Parathyroid adenoma (tissue), 2 donors: ENCODE measurements at regions not wholly inside any gene's neighbourhood (a gene's known extent, or its start where the extent isn't known, plus 50 kb on each side); places are given as distances from the start of the nearest gene placed in this dataset.

ENCODE experiments used
- H2AFZ ChIP-seq: fragments of 300-600 bp; sonication (generic); one replicate; pipeline ENCODE4 v1.7.0; 2017; ENCODE audit warnings: antibody characterized with exemption, mild to moderate bottlenecking
- H3K27ac ChIP-seq: fragments of 300-600 bp; sonication (generic); one replicate; pipeline ENCODE4 v1.7.0; 2017
- H3K27me3 ChIP-seq: fragments of 300-600 bp; sonication (generic); one replicate; pipeline ENCODE4 v1.7.0; 2017; ENCODE audit warnings: low read length; ENCODE audit not compliant: control insufficient read depth, insufficient read depth
- H3K36me3 ChIP-seq: fragments of 300-600 bp; sonication (generic); one replicate; pipeline ENCODE4 v1.7.0; 2017; ENCODE audit warnings: low read length; ENCODE audit not compliant: control insufficient read depth, insufficient read depth
- H3K4me1 ChIP-seq: fragments of 300-600 bp; sonication (generic); one replicate; pipeline ENCODE4 v1.7.0; 2017; ENCODE audit warnings: control low read depth
- H3K4me2 ChIP-seq: fragments of 300-600 bp; sonication (generic); one replicate; pipeline ENCODE4 v1.7.0; 2017; ENCODE audit warnings: low read length
- H3K4me3 ChIP-seq: fragments of 300-600 bp; sonication (generic); one replicate; pipeline ENCODE4 v1.7.0; 2017; ENCODE audit warnings: low read depth, low read length
- H3K79me2 ChIP-seq: fragments of 300-600 bp; sonication (generic); one replicate; pipeline ENCODE4 v1.7.0; 2017; ENCODE audit warnings: control low read depth
- H3K9ac ChIP-seq: fragments of 300-600 bp; sonication (generic); one replicate; pipeline ENCODE4 v1.7.0; 2017; ENCODE audit warnings: mild to moderate bottlenecking
- H3K9me3 ChIP-seq: fragments of 300-600 bp; sonication (generic); one replicate; pipeline ENCODE4 v1.7.0; 2017; ENCODE audit warnings: low read length; ENCODE audit not compliant: control insufficient read depth
- TF ChIP-seq, protein P1 (sequence below): fragments of 300-600 bp; sonication (generic); IDR thresholded peaks from one replicate; pipeline ENCODE4 v1.7.0; 2017; ENCODE audit warnings: antibody characterized with exemption, mild to moderate bottlenecking
- donor health status: primary hyperparathyroidism.

DNA sequence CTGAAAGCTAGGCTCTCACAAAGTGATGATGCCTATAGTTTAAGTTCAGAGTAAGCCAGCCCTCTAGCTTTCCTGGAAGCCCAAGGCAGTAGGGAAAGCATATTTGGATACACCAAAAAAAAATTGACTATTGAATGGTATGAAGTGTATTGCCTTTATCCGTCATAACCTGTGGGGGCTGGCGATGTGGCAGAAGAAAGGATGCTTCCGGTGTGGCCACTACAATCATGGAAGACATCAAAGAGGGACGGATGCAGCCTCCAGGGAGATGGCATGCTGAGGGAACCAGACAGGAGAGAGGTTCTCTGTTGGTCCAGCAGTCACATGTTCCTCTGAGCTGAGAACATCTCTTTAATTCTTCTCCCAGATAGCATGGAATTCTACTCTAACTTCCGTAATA, 170.3 kb downstream of the TMEM18 start:
- Histone ChIP-seq H3K79me2 (no peaks in the 10 kb centered on the region), H3K9ac (no peak overlapping the region)
- TF ChIP-seq, protein P1, sequence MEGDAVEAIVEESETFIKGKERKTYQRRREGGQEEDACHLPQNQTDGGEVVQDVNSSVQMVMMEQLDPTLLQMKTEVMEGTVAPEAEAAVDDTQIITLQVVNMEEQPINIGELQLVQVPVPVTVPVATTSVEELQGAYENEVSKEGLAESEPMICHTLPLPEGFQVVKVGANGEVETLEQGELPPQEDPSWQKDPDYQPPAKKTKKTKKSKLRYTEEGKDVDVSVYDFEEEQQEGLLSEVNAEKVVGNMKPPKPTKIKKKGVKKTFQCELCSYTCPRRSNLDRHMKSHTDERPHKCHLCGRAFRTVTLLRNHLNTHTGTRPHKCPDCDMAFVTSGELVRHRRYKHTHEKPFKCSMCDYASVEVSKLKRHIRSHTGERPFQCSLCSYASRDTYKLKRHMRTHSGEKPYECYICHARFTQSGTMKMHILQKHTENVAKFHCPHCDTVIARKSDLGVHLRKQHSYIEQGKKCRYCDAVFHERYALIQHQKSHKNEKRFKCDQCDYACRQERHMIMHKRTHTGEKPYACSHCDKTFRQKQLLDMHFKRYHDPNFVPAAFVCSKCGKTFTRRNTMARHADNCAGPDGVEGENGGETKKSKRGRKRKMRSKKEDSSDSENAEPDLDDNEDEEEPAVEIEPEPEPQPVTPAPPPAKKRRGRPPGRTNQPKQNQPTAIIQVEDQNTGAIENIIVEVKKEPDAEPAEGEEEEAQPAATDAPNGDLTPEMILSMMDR = no peak

DNA sequence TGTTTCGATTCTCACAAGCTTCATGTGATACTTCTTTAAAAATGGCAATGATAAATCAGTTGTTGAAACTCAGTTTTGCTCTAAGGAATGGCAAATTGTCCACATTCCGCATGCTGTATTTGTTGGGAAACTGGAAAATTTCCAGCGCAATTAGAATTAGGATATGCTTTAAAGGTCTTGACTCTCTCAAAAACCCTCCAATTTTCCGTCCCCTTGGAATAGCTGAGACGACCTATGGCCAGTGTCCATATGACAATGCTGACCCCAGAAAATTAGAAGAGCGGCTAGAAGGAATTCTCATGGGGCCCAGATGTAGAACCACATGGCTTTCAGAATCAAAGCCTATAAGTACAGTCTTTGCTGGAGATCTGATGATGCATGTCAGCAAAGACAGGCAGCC, 170.8 kb downstream of the TMEM18 start:
- Histone ChIP-seq H3K27me3 (no peaks in the 10 kb centered on the region), H3K27ac (no peak overlapping the region), H2AFZ (no peak overlapping the region), H3K79me2 (no peaks in the 10 kb centered on the region), H3K9ac (no peak overlapping the region), H3K36me3 (no peaks in the 10 kb centered on the region), H3K4me3 (no peak overlapping the region), H3K4me2 (no peak overlapping the region), H3K4me1 (no peaks in the 10 kb centered on the region), H3K9me3 (no peaks in the 10 kb centered on the region)
- TF ChIP-seq, protein P1 = no peak

More for the DNA sequence above, 170.3 kb downstream of the TMEM18 start:
- Histone ChIP-seq H3K27me3 (no peaks in the 10 kb centered on the region), H3K4me2 (no peak overlapping the region), H3K4me1 (no peaks in the 10 kb centered on the region), H2AFZ (no peak overlapping the region), H3K27ac (no peak overlapping the region), H3K36me3 (no peaks in the 10 kb centered on the region), H3K9me3 (no peaks in the 10 kb centered on the region), H3K4me3 (no peak overlapping the region)

DNA sequence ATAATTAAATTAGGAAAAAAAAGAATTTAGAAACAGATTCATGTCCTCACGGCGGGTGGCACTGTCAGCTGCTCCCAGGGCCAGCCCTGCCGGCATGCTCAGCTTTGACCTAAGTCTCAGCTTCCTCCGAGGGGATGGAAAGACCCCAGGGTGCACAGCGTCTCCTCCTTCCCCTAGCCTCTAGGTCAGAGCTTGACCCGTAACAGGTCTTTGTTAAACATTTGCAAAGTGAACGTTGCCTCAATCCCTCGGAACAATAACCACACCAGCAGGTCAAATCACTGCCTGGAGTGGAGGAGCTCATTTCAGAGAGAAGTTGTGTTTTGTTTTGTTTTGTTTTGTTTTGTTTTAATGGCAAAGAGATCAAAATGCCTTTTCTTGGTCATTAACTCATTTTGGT, 171.3 kb downstream of the TMEM18 start:
- no peaks in the 10 kb centered on the region for H3K9me3 ChIP-seq
- no peak overlapping the region for H3K4me2 ChIP-seq
- no peaks in the 10 kb centered on the region for H3K27me3 ChIP-seq
- no peak overlapping the region for H3K9ac ChIP-seq
- no peak overlapping the region for H2AFZ ChIP-seq
- TF ChIP-seq, protein P1 = no peak
- H3K79me2 ChIP-seq = no peaks in the 10 kb centered on the region
- no peak overlapping the region for H3K27ac ChIP-seq
- no peak overlapping the region for H3K4me3 ChIP-seq
- no peaks in the 10 kb centered on the region for H3K36me3 ChIP-seq
- H3K4me1 ChIP-seq = no peaks in the 10 kb centered on the region

DNA sequence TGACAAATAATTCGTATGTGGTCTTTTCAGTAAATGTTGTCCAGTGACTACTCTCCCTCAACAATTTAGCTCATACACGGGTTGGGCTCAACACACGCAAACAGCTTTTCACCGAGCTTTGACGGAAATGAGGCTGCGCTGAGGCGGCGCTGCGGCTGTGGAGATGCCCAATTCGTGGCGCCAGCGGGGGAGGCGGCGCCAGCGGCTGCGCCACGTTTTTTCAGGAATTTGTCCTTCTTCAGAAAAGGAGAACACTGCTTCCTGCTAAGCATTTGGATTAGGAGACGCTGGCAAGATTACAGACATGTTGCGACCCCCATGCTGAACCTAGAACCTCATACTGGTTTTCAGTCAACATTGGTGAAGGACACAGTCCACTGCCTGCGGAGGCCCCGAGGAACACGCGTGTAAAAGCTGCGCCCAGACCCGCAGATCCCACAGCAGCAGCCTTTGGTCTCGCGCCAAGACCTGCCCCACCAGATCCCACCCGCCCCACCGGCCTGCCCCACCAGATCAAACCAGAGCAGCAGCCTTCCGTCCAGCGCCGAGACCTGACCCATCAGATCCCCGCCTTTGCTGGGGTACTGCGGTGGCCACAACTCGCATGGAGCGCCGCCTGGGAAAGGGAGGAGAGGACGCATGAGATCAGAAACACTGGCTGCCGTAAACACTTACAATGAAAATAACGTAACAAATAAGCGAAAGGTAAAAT, 173.8 kb downstream of the TMEM18 start:
- Histone ChIP-seq H3K4me1 (no peaks in the 10 kb centered on the region), H3K4me3 (no peak overlapping the region), H3K27ac (no peak overlapping the region), H3K4me2 (no peak overlapping the region), H3K36me3 (no peaks in the 10 kb centered on the region), H3K9ac (no peak overlapping the region), H3K27me3 (no peaks in the 10 kb centered on the region), H3K9me3 (no peaks in the 10 kb centered on the region), H2AFZ (no peak overlapping the region), H3K79me2 (no peaks in the 10 kb centered on the region)
- TF ChIP-seq, protein P1 = no peak

DNA sequence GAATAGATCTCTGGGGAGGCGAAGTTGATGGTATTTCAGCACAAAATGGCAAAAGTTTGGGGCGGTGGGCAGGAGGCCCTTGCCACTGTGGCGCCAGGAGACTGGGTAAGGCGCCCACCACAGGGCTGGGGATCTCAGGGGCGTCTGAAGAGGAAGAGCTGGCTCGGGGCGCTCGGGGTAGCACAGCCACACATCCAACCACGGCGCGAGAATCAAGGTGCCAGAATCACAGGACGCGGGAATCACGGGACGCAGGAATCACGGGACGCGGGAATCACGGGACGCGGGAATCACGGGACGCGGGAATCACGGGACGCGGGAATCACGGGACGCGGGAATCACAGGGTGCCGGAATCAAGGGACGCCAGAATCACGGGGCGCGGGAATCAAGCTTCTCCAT, 174.4 kb downstream of the TMEM18 start:
- no peaks in the 10 kb centered on the region for H3K4me1 ChIP-seq
- TF ChIP-seq, protein P1 = no peak

More for the DNA sequence above, 174.4 kb downstream of the TMEM18 start:
- H3K4me3 ChIP-seq = no peak overlapping the region
- no peak overlapping the region for H2AFZ ChIP-seq
- H3K36me3 ChIP-seq = no peaks in the 10 kb centered on the region
- H3K79me2 ChIP-seq = no peaks in the 10 kb centered on the region
- no peaks in the 10 kb centered on the region for H3K9me3 ChIP-seq
- H3K4me2 ChIP-seq = no peak overlapping the region
- H3K27me3 ChIP-seq = no peaks in the 10 kb centered on the region
- H3K27ac ChIP-seq = no peak overlapping the region
- no peak overlapping the region for H3K9ac ChIP-seq
